NOMO-1 (cell line): ENCODE measurements at regions not wholly inside any gene's neighbourhood (a gene's known extent, or its start where the extent isn't known, plus 50 kb on each side); places are given as distances from the start of the nearest gene placed in this dataset.
"Not testable (repeated sequence)": the region's sequence is repeated elsewhere in the genome, so short reads cannot be mapped to it uniquely, and the experiment has no call there.

Experiments used
- DNase-seq, 2 experiments: peaks; one replicate each; lab custom pipeline; 2025; ENCODE audit not compliant: unreplicated experiment in 2 of 2; lab: John Stamatoyannopoulos, UW

DNA sequence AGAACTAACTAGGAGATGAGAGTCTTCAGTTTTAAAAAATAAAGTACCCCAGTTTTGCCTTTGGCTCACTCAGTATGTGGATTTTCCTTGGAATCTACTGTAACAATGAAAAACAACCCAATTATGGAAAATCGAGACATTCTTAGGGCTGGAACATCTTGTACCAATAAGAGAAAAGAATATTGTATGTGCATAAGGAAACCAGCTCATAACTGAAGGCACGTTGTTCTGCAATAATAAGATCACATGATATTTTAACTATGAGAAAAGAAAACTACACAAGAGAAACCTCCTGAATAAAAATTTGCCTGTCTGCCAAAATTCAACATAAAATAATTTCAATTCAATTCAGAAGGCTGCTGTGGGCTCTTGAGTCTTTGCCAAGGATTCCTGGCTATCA lies 261.8 kb upstream of the EDNRA start:
- no peak for DNase-seq

GRCh38 chr4:147220833-147221232 lies 260.1 kb upstream of the EDNRA start:
- DNase-seq = peak in 1 of 2 experiments; percentile 38

DNA sequence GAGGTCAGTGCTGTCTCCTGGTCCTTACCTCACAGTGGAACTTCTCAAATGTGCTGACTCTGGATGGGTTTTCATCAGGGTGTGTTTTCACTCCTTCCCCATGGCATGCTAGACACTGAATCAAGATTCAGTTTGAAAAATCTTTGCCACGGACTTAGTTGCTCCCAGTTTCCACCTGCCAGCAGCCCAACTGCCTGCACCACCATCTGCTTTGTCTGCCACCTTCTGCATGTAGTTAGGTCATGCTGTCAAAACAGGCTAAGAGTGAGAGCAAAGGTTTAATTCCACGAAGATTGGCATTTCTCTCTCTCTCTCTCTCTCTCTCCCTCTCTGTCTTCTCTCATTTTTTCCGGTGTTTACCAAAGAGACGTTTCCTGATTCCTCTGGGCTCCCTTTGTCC lies 258.0 kb upstream of the EDNRA start:
- no peak for DNase-seq

DNA sequence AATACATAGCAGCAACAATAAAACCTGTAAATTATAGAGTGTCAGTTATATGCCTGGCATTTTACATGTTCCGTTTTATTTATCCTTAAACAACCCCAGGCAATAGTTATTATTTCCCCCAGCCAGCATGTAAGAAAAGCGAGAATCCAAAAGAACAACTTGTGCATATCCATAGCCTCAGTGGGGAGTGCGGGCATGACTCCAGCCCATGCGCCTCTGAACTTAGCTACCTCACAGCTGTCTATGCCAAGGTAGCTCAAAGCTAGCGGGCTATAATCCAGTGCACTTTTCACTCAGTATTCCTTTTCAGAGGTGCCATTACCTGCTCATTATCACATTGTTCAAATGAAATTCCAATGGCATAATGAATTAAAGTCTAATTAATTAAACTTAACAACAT lies 257.3 kb upstream of the EDNRA start:
- DNase-seq = no peak

GRCh38 chr4:147236806-147237205 lies 244.1 kb upstream of the EDNRA start:
- no peak for DNase-seq

DNA sequence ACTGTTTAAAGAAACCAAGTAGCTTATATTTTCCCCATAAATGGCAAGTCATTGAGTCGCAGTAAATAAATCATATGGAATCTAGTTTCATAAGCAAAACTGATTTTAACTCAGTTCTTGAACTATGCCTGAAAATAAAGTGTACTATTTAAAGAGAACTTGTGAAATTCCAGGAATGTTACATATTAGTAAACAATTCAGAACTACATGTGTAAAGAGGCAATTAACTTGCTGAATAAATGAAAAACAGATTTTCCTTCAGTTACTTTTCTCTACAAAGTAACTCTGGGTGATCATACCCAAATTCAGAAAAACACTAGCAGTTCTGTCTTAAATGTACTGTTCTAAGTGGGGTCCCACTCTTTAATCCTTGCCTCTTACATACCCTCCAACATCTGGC lies 236.1 kb upstream of the EDNRA start:
- DNase-seq = no peak

- DNase-seq = no peak
Observed at GRCh38 chr4:147246096-147246495, 234.8 kb upstream of the EDNRA start.

GRCh38 chr4:147246528-147246927 lies 234.4 kb upstream of the EDNRA start:
- not testable (repeated sequence) for DNase-seq

DNA sequence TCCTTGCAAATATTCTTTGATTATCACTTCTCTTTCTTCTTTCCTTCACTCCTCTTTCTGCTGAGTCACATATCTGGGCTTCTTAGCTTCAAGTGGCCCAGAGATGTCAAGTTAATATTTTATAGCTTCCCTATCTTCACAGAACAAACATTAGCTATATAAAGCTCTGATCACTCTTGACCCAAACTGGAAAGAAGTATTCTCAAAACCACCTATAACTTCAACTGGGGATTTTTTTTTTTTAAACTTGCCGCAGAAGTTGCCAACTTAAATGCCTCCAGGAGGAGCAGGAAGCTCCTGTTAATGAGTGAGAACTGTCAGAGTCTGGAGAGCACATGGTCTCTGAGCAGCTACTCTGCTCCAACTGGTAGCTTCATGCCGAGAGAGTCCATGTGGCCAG lies 233.3 kb upstream of the EDNRA start:
- DNase-seq = no peak

DNA sequence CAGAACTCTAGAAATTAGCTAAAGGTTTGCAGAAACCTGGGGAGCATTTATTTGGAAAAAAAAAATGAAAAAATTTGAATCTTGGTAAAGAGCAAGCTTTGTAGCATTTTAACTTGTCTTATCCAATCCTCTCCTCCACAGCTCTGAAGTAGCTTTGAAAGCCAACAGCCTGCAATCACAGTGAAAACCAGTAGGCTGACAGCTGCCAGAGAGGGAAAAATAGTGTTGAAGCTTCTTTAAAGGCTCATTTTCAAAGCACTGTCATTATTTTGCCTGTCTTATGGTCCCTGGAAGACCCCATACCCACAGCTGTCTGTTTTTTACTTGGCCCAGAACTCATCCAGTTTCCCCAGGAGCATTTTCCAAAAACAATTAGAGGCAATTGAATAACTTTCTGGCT lies 230.8 kb upstream of the EDNRA start:
- no peak for DNase-seq

DNA sequence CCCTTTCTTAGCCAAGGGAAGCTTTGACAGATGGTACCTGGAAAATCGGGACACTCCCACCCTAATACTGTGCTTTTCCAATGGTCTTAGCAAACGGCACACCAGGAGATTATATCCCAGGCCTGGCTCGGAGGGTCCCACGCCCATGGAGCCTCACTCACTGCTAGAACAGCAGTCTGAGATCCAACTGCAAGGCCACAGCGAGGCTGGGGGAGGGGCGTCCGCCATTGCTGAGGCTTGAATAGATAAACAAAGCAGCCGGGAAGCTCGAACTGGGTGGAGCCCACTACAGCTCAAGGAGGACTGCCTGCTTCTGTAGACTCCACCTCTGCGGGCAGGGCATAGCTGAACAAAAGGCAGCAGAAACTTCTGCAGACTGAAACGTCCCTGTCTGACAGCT lies 225.6 kb upstream of the EDNRA start:
- DNase-seq = not testable (repeated sequence)

DNA sequence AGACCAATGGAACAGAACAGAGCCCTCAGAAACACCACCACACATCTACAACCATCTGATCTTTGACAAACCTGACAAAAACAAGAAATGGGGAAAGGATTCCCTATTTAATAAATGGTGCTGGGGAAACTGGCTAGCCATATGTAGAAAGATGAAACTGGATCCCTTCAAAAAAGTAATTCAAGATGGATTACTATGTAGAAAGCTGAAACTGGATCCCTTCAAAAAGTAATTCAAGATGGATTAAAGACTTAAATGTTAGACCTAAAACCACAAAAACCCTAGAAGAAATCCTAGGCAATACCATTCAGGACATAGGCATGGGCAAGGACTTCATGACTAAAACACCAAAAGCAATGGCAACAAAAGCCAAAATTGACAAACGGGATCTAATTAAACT lies 221.6 kb upstream of the EDNRA start:
- DNase-seq = not testable (repeated sequence)

DNA sequence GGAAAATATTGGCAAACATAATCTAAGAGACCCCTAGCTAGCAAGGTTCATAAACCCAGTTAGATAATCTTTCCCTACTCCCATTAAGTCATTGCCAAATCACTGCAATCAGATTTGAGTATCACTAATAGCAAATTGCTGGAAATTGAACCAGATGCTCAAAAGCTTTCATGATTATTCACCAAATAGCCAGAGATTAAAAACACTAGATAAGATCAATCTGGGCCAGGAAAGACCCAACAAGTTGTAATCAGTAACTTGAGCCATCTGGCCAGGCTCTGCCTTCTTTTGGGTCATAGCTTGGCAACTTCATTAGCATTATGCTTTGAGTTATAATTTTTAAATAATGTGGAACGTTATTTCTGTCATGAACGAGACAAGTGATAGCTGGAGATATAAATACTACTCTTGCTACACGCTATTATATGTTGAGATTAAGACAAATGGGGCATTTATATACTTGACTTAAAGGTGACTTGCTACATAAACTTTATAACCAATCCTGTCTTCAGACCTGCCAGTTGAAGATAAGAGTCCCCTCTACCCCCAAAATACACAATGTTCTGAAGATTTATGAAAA lies 196.6 kb upstream of the EDNRA start:
- DNase-seq = no peak

GRCh38 chr4:147284935-147285334 lies 196.0 kb upstream of the EDNRA start:
- DNase-seq = no peak

DNA sequence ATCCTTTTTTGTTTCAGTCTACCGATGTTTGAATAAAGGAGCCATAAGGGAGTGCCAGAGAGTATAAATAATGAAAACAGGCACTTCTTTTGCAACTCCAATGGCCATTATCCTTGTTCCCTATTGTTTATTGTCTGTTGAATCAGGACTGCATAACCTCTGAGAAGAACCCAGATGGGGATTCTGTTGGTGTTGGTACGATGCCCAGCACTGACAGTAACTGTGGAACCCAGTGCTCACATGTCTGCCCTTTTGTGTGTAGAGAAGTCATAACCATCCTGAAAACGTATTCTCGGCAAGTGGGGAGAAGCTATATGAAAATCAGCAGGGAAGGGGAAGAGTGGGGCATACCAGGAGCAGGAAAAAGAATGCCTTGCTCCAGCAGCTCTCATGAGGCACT lies 195.1 kb upstream of the EDNRA start:
- DNase-seq = no peak

DNA sequence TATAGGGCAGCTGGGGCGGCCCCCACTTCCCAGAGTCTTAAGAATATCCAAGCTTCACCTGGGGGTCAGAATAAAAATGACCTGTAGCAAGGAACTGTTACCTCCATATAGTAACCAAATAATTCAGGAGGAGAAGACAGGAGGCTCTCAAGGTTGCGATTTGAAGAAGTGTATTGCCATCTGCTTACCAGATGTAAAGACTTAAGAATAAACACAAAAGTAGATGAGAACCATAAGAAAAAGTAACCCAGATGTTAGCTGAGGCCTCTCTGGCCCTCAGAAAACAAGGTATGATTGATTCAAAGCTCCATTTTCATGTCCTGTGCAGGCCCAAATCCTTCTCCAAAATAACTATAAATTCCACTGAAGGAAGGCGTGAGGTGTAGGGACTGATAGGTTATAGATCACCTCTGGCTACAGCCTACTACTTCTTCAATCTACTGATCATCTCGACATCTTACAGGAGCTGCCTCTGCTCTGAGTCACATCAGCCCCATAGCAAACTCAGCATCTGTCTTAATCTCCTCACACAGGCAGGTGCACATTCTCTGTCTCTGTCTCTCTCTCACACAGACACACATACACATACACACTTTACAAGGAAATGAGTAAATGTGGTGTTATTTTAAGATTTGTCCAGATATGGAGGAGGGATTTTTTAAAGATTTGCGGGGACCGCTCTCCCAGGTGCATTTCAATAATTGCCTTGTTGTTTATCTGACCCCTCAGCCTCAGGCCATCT lies 193.9 kb upstream of the EDNRA start:
- DNase-seq = no peak

- DNase-seq = peak in 1 of 2 experiments; percentile 47
Observed at GRCh38 chr4:147287588-147287890, 193.4 kb upstream of the EDNRA start.

DNA sequence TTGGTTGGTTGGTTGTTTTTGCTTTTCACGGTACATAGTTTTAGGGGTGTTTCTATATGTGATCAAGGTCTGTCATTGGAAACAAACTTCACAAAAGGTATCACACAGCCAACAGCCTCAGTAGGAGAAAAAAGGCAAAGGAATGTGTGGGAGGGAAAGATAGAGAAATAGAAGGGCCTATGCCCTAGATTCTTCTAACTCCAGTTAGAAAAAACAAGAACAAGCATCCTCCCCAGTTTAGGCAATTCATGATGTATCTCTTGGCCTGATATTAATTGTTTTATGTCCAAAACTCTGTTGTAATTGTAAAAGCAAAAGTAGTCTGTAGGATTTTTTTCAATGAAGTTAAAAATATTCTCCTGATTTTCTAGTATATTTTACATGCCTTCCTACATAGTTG lies 192.4 kb upstream of the EDNRA start:
- no peak for DNase-seq

GRCh38 chr4:147289181-147289580 lies 191.7 kb upstream of the EDNRA start:
- DNase-seq = no peak

DNA sequence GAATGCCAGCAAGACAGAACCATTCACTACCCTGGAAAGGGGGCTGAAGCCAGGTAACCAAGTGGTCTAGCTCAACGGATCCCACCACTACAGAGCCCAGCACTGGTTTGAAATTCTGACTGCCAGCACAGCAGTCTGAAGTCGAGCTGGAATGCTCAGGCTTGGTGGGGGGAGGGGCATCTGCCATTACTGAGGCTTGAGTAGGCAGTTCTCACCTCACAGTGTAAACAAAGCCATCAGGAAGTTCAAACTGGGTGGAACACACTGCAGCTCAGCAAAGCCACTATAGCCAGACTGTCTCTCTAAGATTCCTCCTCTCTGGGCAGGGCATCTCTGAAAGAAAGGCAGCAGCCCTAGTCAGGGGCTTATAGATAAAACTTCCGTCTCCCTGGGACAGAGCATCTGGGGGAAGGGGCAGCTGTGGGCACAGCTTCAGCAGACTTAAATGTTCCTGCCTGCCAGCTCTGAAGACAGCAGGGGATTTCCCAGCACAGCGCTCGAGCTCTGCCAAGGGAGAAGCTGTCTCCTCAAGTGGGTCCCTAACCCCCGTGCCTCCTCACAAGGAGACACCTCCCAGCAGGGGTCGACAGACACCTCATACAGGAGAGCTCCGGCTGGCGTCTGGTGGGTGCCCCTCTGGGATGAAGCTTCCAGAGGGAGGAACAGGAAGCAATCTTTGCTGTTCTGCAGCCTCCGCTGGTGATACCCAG lies 188.1 kb upstream of the EDNRA start:
- DNase-seq = not testable (repeated sequence)

DNA sequence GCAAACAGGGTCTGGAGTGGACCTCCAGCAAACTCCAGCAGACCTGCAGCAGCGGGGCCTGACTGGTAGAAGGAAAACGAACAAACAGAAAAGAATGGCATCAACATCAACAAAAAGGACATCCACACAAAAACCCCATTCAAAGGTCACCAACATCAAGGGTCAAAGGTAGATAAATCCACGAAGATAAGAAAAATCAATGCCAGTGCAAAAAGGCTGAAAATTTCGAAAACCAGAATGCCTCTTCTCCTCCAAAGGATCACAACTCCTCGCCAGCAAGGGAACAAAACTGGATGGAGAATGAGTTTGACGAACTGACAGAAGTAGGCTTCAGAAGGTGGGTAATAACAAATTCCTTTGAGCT lies 187.6 kb upstream of the EDNRA start:
- DNase-seq = not testable (repeated sequence)

- no peak for DNase-seq
Observed at GRCh38 chr4:147299205-147299604, 181.7 kb upstream of the EDNRA start.
